HCT116 (cell line): ENCODE measurements at regions not wholly inside any gene's neighbourhood (a gene's known extent, or its start where the extent isn't known, plus 50 kb on each side); places are given as distances from the start of the nearest gene placed in this dataset.

ENCODE experiments used
- EGR1 ChIP-seq: IDR thresholded peaks from 2 replicates; pipeline ENCODE4 v1.6.1; 2012; ENCODE audit warnings: low read depth
- EZH2 ChIP-seq: fragments of 200-600 bp; sonication (generic); IDR thresholded peaks from 2 replicates; pipeline ENCODE4 v1.6.1; 2017; ENCODE audit warnings: antibody characterized with exemption, mixed run types
- MAX ChIP-seq: IDR thresholded peaks from 2 replicates; pipeline ENCODE4 v1.6.1; 2012
- POLR2A ChIP-seq: IDR thresholded peaks from 2 replicates; pipeline ENCODE4 v1.7.0; 2011; ENCODE audit warnings: borderline replicate concordance; ENCODE audit not compliant: insufficient read depth, insufficient read length; ENCODE audit errors: extremely low read depth
- POLR2AphosphoS5 ChIP-seq: IDR thresholded peaks from 2 replicates; pipeline ENCODE4 v1.6.1; 2011; ENCODE audit warnings: mild to moderate bottlenecking, low read depth, low read length, moderate library complexity
- RAD21 ChIP-seq: IDR thresholded peaks from 2 replicates; pipeline ENCODE4 v1.6.1; 2012; ENCODE audit warnings: low read depth, mild to moderate bottlenecking
- SIN3A ChIP-seq: IDR thresholded peaks from 2 replicates; pipeline ENCODE4 v1.6.1; 2012; ENCODE audit warnings: low read depth
- TF ChIP-seq, protein P1 (sequence below): IDR thresholded peaks from 2 replicates; pipeline ENCODE4 v1.6.1; 2011; ENCODE audit warnings: mild to moderate bottlenecking, low read length, moderate library complexity; ENCODE audit not compliant: insufficient replicate concordance; ENCODE audit errors: extremely low read depth
- TF ChIP-seq, protein P2 (sequence below), 3 experiments: fragments of 200-600 bp in 1 of 3; sonication (generic) in 1 of 3; IDR thresholded peaks in 2 of 3; conservative IDR thresholded peaks in 1 of 3; 2 replicates each; pipeline ENCODE4 v1.5.1; 2012 to 2017; ENCODE audit warnings: low read depth in 2 of 3, low read length in 2 of 3, antibody characterized with exemption in 1 of 3, borderline replicate concordance in 1 of 3, control low read depth in 1 of 3, mild to moderate bottlenecking in 1 of 3, mixed read lengths in 1 of 3, mixed run types in 1 of 3, moderate library complexity in 1 of 3; ENCODE audit not compliant: insufficient read depth in 1 of 3

- TF ChIP-seq EZH2 (no peak), EGR1 (no peak), POLR2AphosphoS5 (no peak), POLR2A (no peak), MAX (no peak), RAD21 (no peak), SIN3A (no peak)
- TF ChIP-seq, protein P1, sequence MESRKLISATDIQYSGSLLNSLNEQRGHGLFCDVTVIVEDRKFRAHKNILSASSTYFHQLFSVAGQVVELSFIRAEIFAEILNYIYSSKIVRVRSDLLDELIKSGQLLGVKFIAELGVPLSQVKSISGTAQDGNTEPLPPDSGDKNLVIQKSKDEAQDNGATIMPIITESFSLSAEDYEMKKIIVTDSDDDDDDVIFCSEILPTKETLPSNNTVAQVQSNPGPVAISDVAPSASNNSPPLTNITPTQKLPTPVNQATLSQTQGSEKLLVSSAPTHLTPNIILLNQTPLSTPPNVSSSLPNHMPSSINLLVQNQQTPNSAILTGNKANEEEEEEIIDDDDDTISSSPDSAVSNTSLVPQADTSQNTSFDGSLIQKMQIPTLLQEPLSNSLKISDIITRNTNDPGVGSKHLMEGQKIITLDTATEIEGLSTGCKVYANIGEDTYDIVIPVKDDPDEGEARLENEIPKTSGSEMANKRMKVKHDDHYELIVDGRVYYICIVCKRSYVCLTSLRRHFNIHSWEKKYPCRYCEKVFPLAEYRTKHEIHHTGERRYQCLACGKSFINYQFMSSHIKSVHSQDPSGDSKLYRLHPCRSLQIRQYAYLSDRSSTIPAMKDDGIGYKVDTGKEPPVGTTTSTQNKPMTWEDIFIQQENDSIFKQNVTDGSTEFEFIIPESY = no peak
- TF ChIP-seq, protein P2, sequence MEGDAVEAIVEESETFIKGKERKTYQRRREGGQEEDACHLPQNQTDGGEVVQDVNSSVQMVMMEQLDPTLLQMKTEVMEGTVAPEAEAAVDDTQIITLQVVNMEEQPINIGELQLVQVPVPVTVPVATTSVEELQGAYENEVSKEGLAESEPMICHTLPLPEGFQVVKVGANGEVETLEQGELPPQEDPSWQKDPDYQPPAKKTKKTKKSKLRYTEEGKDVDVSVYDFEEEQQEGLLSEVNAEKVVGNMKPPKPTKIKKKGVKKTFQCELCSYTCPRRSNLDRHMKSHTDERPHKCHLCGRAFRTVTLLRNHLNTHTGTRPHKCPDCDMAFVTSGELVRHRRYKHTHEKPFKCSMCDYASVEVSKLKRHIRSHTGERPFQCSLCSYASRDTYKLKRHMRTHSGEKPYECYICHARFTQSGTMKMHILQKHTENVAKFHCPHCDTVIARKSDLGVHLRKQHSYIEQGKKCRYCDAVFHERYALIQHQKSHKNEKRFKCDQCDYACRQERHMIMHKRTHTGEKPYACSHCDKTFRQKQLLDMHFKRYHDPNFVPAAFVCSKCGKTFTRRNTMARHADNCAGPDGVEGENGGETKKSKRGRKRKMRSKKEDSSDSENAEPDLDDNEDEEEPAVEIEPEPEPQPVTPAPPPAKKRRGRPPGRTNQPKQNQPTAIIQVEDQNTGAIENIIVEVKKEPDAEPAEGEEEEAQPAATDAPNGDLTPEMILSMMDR (IDR thresholded peaks at IDR 0.05 in 2 of 3, conservative IDR thresholded peaks at IDR 0.05 in 1 of 3; ENCODE audit: borderline replicate concordance in 1 of 3, insufficient read depth in 1 of 3, low read depth in 2 of 3, low read length in 2 of 3) = no peak
These were observed 435.5 kb upstream of the MON1B start for GRCh38 chr16:76755496-76755895.
